Inflammatory macrophage treated with lipopolysaccharide for 4 hours (primary cell): ENCODE measurements at regions not wholly inside any gene's neighbourhood (a gene's known extent, or its start where the extent isn't known, plus 50 kb on each side); places are given as distances from the start of the nearest gene placed in this dataset.
"Not testable (repeated sequence)": the region's sequence is repeated elsewhere in the genome, so short reads cannot be mapped to it uniquely, and the experiment has no call there.

Experiments used
- DNase-seq: peaks from one replicate; pipeline ENCODE4 v3.0.0-alpha.2; 2020

DNA sequence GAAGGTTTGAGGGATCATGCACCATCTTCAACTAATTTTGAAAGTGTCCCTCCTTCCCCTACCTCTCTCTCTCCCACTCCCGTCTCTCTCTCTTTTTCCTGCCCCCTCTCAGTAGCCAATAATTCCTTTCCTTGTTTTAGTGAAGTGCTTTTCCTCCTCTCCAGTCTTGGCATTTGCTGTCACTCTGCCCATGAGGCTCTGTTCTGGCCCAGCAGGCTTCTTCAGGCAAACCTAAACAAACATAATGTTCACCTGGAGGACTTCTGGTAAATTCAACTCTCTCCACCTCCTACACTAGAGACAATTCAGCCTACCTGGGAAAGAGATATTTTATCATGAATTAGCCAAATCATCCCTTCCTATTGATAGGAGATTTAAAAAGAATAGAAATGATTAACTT is 86.6 kb upstream of the ADRA1D start:
- DNase-seq = no peak

DNA sequence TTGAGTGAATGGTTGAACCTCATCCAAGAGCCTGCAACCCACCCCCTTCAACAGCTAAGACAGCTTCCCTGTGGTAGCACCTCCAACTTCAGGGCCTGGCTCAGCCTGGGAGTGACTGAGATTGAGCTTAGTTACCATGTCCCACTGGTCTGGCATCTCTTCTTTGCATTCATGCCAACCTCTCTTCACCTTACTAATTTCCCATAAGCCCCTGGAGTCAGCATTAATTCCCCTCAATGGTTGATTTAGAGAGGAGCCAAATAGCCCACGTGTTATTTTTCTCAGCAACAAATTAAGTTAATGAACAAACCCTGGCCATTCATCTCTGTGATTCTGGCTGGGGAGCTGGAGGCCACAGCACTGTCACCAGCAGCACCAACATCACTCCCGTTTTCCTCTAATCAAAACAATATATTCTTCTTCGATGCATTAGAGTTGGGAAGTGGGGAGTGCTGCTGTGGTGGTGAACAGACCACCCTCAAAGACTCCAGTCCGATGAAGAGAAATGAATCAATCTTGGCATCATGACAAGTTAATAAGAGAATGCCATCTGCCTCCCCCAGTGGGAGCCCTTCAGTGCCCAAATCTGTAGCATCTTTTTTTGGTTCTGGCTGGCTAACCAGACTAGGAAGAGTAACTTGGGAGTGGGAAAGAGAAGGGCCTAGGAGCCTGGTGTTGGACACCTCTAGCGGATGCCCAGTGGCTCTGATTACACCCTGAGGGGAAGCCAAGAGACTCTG is 83.2 kb upstream of the ADRA1D start:
- no peak for DNase-seq

DNA sequence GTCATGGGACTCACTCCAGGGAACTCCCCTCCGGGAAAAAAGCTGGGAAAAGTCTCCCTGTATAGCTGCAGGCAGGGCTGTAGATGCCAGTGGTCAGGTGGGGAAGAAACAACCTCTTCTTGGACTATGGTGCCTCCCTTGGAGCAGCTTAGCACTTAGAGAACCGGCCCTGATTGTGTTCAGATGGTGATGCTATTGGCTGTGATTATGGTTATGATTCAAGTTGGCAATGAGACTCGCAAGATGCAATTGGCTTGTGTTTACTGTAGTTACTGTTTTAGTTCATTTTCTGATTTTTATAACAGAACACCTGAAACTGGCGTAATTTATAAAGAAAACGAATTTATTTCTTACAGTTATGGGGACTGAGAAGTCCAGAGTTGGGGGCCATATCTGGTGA is 80.9 kb upstream of the ADRA1D start:
- DNase-seq = no peak

DNA sequence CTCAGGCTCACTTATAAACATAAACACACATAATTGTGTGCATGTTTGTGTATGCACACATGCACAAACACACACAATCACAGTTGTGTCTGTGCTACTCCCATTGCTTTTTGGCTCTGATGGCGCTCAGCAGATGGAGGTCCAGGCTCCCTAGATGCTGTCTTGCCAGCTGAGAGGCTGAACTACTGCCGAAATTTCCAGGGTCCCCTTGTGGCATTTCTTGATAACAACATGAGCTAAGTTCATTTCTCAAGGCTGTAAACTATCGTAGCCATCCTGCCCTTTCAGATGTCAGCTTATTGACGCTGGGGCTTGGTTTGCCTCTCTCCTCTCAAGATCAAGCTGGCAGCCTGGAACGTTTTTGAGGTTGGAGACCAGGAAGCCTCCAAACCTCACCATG is 80.1 kb upstream of the ADRA1D start:
- no peak for DNase-seq

DNA sequence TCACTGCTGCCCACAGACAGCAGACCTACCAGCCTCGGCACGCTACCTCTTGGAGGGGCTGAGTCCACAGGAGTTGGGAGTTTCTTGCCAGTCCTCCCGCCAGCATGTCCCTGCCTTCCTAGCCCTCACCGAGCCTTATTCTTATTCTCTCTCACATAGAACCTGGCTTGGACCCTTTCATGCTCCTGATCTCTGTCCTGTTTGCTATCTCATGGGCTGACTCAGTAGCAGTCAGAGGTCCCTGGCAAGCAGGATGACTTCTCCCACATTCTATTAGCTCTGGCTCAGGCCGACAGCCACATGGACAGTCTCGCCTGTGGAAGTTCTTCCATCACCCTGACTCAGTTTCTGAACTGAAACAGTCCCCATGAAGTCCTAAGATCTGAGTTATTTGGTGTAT is 79.5 kb upstream of the ADRA1D start:
- DNase-seq = no peak

DNA sequence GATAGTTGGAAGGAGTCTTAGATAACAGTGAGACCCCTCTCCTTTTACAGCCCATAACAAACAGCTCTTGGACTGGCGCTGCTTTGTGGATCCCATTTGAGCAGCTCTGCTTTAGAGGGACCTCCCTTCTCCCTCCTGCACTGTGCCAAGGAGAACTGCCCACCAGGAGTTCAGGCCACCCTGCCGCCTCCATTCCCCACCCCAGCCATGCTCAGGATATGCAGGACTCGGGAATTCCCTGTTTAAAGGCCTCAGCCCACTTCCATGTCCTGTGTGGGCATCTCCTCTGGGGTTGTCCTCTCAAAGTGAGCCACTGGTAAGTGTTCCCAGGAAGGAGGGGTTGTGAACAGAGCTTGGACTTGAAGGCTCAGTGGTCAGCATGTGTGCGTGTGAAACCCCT is 78.9 kb upstream of the ADRA1D start:
- no peak for DNase-seq

DNA sequence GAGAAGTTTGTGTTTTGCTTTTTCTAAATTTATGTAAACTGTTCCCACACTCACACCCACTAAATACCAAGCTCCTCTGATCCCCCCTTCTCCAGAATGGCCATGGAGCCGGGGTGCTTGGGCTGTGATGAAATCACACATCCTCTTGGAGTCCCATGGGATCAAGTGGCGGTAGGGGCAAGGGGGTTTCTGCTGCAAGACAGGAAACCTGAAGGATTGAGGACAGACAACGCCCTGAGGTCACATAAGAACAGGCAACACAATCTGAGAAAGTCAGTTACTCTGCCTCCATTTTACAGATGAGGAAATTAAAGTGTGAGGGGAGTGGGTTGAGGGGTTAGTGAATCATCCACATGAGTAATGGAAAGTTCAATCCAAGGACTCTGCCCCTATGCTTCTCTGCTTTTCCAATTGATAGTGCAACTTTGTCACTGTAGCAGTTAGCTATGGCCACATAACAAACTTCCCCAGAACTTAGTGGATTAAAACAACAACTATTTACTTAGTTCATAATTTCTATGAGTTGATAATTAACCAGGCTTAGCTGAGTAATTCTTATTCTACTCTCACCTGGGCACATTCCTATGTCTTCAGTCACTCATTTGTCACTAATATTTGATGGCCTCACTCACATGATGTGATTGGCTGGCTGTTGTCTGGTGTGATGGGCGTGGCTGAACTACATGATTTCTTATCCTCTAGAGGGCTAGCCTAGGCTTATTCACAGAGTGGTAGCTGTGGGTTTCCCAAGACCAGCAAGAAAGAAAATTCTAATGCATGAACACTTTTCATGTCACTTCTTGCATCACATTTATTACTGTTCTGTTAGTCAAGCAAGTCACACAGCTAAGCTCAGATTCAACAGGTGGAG is 77.3 kb upstream of the ADRA1D start:
- DNase-seq = peak; percentile 45

DNA sequence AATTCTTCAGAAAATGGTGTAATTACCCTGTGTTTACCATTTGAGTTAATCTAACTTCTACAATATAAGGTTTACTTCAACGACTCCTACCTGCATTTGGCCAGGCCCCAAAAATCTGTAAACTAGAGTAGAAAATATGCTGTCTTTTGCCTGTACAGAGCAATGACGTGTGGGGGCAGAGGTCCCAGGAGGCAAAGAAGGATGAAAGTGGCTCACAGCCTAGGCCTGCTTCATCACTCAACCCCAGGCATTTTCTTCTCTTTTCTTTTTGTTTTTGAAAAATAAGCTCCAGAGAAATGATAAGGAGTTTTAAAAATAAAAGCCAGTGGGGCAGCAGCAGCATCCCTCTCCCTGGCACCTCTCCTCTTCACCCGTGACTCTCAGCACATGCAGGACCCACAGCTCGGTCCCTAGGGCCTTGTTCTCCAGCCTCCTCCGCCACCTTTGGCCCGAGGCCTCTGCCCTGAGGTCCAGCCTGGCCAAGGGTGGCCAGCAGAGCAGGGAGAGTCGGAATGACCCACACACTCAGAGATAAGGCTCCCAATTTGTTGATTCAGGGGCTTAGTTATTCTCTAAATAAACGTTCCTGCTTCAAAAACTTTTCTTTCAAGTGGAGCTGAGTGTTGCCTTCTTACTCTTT is 76.6 kb upstream of the ADRA1D start:
- no peak for DNase-seq

DNA sequence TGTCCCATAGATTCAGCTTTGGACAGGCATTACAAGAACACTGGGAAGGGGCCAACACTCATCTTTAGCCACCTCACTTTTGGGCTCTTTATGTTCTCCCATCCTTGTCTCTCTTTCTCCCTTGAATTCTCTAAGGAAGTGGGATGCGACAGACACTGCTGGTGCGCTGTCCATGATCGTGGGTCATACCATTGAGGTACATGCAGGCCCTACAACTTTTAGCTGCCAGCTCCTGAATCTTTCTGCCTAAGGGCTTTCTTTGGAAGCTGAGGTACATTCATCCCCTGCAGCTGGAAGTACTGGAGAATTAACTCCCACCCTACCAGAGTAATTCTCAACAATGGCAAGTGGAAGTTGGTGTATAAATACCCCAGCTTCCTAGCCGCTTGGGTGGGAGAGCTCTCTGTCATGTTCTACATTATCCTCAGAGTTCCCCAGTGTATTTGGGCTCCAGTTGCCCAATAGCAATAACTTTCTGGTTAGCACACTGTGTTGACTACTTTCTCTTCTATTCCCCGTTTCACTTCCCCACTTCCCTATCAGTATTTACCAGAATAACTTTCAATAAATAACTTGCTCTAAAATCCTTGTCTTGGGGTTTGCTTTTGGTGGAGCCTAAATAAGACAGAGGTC is 75.6 kb upstream of the ADRA1D start:
- peak; percentile 84 for DNase-seq

DNA sequence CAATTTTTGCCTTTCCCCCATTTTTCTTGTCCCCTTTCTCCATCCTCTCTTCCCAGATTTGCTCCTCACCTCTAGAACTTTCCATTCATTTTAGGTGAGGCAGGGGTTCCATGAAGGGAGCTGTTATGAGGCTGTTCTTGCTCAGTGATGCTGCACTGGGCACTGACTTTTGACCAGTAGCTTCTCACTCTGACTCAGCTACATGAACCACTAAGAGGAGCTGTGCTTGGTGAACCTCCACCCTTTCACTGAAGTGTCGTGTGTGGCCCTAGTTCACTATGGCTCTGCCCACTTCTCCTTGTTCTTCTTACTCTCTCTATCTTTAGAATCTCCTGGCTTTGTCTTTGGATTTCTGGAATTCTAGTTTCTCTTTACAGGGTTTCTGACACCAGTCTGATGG is 73.4 kb upstream of the ADRA1D start:
- DNase-seq = peak; percentile 36

DNA sequence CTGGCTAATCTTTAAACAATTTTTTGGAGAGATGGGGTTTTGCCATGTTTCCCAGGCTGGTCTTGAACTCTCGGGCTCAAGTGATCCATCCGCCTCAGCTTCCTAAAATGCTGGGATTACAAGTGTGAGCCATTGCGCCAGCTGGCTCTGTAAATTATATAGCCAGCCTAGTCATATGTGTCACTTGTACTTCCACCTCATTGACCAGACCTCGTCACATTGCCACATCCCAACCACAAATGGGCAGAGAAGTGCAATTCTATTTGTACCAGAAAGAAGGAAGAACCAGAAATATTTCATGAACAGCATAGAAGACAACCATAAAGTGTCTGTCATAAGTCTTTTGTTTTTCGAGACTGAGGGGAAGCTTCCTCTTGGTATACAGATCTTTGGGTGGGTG is 71.2 kb upstream of the ADRA1D start:
- DNase-seq = peak; percentile 99

DNA sequence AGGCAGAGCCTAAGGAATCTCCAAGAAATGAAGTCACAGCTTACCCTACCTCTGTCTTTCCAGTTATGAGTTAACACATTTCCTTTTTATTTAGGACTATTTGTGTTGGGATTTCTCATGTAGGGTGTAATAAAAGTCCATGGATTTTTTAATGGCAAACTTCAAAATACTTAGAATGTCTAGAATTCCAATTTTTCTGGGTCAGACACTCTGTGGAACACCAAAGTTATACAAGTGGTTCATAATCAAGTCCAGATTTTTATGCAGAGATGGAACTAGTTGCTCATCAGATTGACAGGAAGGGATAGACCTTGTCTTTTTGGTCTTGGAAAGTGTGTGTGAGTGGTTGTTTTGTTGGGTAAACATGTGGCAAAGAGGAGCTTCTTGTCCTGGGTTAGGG is 69.8 kb upstream of the ADRA1D start:
- no peak for DNase-seq

DNA sequence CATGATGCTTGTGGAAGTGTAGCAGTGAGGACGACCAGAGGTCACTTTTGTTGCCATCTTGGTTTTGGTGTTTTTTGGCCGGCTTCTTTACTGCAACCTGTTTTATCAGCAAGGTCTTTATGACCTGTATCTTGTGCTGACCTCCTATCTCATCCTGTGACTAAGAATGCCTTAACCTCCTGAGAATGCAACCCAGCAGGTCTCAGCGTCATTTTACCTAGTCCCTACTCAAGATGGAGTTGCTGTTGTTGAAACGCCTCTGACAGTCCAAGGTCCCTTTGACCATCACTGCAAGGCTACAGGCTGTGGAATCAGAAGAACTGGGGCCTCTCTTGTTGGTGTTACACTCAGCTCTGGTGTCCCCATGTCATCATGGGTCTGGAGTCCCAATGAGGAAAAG is 61.5 kb upstream of the ADRA1D start:
- not testable (repeated sequence) for DNase-seq

DNA sequence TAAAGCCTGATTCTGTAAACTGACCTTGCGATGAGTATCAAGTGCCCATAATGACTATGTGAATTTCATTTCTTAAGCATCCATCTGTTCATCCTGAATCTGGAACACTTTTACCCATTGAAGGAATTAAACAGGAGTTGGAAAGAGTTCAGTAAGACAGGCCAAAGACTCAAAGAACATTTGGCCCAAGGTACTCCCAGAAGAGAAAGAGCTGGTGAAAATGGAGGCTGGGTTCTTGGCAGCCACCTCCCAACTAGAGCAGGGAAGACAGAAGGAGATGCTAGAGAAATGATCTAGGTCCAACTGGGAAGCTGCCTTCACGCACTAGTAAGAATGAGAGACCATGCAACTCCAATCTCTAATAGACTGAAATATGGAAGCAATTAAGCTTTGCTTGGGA is 57.1 kb upstream of the ADRA1D start:
- DNase-seq = no peak

DNA sequence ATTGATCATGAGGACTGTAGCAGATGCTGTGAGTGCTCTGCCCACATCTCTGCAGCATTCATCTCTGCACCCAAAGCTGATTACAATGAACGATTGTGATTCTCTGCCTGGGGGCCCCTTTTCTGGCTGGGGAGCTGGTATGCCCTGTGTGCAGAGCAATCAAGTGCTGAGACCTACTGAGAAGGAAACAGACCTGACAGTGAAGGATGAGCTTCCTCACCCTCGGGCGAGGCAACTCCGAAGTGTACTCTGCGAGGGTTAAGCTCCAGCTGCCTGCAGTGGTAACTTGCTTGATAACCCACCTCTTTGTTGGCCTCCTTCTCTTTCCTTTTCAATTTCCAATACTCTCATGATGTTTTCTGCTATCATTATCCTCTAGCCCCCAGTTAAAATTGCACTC is 56.0 kb upstream of the ADRA1D start:
- DNase-seq = no peak

DNA sequence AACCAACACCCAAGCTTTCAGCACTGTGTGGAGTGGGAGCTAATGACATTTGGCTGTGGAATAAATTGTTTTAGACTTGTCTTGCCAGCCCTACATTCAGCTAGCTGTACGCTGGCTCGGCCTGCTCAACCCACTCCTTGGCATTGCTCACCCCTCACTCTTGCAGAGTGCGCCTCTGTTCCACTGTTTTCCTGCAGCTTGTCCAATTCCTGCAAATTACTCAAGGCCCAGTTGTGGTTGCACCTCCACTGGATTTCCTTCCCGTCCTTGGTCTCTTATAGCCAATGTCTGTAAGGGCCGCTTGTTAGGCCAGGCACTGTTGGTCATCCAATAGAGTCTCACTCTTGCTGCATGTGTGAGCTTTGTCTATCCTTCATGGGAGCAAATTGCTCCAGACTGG is 55.5 kb upstream of the ADRA1D start:
- DNase-seq = no peak

DNA sequence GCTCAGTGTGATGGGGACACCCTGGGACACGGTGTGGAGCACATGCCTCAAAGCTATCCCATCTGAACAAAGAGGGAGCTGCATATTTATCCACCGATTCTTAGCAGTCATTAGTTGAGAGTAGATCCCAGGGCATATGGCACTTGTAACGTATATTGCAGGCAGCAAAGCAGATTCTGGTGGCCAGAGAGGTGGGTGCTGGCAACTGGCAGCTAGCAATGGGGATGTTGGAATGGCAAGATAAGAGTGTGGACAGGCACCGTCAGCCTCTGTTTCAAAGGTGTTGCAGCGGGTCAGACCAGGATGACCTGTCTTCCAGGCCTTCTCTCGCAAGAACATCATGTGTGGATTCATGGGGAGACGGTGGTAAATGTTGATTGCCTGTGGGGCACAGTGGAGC is 54.0 kb upstream of the ADRA1D start:
- DNase-seq = no peak

DNA sequence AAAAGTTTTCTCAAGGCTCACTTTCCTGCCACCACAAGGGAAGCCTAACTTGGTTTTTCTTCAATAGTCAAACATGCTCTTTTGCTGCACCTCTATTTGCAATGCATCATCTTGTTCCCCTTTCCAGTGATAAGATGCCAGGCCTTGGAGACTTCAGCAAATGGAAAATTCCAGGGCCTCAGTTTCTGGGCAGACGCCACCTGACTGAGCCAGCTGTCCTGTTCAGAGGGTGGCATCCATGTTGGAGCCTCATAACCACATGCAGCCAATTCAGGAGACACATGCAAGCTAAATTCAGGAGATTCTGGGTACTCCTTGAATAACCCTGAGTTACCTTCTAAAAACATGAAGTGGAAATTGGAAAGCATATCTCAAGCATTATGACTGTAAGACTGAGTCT is 51.8 kb upstream of the ADRA1D start:
- no peak for DNase-seq

DNA sequence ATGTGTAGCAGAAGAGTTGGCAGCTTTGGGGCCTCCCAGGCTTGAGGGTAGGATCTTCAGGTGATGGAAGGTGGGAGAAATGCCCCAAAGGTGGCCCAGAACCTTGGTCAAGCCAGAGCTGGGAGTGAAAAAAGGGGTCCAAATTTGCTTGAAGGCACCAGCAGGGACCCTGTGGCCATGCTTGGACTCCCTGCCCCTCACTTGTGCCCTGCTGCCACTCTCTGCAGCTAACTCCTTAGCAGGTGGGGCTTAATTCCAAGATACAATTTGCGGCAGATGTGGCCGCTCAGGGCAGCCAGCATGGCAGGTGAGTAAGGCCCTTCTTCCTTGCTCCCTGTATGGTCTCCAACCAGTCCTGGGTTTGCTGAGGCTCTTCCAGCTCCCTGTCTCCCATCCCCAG is 51.3 kb upstream of the ADRA1D start:
- no peak for DNase-seq

DNA sequence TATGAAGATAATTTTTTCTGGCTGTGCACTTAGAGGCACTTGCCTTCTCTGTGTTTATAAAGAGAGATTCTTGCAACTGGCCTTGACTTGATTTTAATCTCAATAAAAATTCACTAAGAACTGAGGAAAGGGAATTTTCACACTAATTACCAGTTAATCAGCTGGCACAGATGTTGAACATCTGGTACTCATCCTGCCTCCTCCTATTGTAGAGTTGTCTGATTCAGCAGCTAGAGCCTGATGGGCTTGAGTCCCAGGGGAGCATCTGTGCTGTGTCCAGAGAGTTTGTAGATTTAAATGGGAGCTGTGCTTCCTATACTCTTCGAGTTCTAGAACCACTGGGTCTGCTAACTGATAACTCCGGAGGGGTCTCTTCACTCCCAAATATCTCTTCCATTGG is 50.7 kb upstream of the ADRA1D start:
- no peak for DNase-seq

DNA sequence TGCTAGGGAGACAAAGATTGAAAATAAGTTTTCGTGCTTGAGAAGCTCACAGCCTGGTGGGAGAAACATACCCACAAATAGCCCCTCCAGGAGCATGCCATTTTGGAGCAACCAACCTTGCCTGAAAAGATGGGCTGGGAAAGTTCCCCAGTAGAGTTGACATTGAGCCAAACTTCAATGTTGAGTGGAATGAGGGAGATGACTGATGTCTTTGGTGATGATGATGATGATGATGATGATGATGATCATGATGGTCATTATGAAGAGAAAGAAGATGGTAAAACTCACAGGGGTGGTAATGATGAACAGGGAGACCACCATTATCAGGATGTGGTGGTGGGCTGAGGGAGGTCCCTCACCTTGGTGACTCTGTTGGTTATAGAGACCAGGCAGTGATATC is 50.1 kb upstream of the ADRA1D start:
- DNase-seq = no peak
